Stimulated activated naive B cell treated with anti-CD40 and anti-IgM and Interleukin-4, amounts not matched to agents 10 μg/mL and 1 μg/mL and 100 μg/mL, for 72 hours (primary cell): ENCODE measurements at regions not wholly inside any gene's neighbourhood (a gene's known extent, or its start where the extent isn't known, plus 50 kb on each side); places are given as distances from the start of the nearest gene placed in this dataset.
"Not testable (repeated sequence)": the region's sequence is repeated elsewhere in the genome, so short reads cannot be mapped to it uniquely, and the experiment has no call there.

Experiments
- ATAC-seq, 2 donors: fragments of 150-1000 bp; cut with Tn5 transposase; replicated peaks; 2 replicates each; pipeline ENCODE4 v1.10.0; 2021; ENCODE audit warnings: moderate library complexity in 1 of 2
- DNase-seq: peaks from one replicate; pipeline ENCODE4 v3.0.0; 2021
- H3K27ac Mint-ChIP-seq: one replicate; pipeline ENCODE4 v1.8.0; 2022; ENCODE audit warnings: mild to moderate bottlenecking, mixed read lengths
- H3K27me3 Mint-ChIP-seq, 2 donors: one replicate each; pipeline ENCODE4 v1.8.0; 2022; ENCODE audit warnings: mixed read lengths in 2 of 2
- H3K36me3 Mint-ChIP-seq, 2 donors: one replicate each; pipeline ENCODE4 v1.8.0; 2022; ENCODE audit warnings: mixed read lengths in 2 of 2, mild to moderate bottlenecking in 1 of 2
- H3K4me1 Mint-ChIP-seq, 2 donors: one replicate each; pipeline ENCODE4 v1.8.0; 2022; ENCODE audit warnings: mixed read lengths in 2 of 2, mild to moderate bottlenecking in 1 of 2
- H3K4me3 Mint-ChIP-seq, 2 donors: one replicate each; pipeline ENCODE4 v1.8.0; 2022; ENCODE audit warnings: mild to moderate bottlenecking in 2 of 2, mixed read lengths in 2 of 2, moderate library complexity in 1 of 2
- H3K9me3 Mint-ChIP-seq, 2 donors: one replicate each; pipeline ENCODE4 v1.8.0; 2022; ENCODE audit warnings: mixed read lengths in 2 of 2, mild to moderate bottlenecking in 1 of 2

DNA sequence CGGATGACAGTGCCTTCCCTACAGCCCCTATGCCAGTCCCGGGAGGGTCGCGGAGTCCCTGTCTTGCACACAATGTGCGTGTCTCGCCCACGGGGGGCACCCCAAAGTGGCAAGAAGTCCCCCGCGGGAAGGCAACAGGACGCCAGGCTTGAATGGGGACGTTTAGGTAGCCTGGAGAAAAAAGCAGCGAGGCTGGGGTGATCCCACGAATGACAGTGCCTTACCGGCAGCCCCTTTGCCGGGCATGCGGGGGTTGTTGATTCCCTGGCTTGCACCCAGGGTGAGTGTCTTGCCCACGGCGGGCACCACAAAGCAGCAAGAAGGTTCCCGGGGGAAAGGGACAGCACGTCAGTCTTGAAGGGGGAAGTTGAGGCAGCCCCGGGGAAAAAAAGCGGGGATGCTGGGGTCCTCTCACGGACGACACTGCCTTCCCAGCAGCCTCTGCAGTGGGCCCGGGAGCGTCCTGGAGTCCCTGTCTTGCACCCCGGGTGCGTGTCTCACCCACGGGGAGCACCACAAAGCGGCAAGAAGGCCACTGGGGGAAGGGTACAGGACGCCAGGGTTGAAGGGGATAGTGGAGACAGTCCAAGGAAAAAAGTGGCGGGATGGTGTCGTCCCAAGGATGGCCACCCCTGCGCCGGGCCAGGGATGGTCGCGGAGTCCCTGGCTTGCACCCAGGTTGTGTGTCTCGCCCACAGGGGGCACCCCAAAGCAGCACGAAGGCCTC is 156.8 kb upstream of the ALG10B start:
- Mint-ChIP-seq H3K27ac (no peak overlapping the region), H3K27me3 (no peaks in the 10 kb centered on the region), H3K4me1 (no peaks in the 10 kb centered on the region), H3K36me3 (no peaks in the 10 kb centered on the region), H3K9me3 (peaks cover 5 to 18% of the 10 kb centered on the region in 2 donors), H3K4me3 (no peak overlapping the region)
- DNase-seq = no peak
- no peak for ATAC-seq

DNA sequence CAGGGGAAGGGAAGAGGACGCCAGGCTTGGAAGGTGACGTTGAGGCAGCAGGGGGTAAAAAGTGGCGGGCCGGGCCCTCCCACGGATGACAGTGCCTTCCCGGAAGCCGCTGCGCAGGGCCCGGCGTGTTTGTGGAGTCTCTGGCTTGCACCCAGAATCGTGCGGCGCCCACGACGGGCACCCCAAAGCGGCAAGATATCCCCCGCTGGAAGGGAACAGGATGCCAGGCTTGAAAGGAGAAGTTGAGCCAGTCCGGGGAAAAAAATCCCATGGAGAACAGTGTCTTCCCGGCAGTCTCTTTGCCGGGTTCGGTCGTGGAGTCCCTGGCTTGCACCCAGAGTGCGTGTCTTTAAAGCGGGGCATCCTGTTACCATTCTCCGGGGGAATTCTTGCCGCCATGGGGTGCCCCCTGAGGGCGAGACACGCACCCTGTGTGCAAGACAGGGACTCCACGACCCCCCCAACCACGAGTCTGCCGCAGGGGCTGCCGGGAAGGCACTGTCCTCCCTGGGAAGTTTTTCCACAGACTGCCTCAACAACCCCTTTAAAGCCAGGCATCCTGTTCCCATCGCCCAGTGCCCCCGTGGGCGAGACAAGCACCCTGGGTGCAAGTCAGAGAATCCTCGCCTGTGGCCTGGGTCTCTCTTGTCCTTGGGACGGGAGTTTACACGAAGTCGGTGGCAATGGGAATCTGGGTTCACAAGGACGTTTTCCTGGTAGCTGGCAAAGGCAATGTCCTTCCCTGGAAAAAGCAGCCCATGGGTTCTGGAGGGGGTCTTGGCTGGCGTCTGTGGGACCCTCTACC is 156.1 kb upstream of the ALG10B start:
- Mint-ChIP-seq H3K4me1 (no peaks in the 10 kb centered on the region), H3K9me3 (peaks cover 5 to 18% of the 10 kb centered on the region in 2 donors), H3K27me3 (no peaks in the 10 kb centered on the region), H3K4me3 (no peak overlapping the region), H3K36me3 (no peaks in the 10 kb centered on the region), H3K27ac (no peak overlapping the region)
- DNase-seq (no peak), ATAC-seq (no peak)

DNA sequence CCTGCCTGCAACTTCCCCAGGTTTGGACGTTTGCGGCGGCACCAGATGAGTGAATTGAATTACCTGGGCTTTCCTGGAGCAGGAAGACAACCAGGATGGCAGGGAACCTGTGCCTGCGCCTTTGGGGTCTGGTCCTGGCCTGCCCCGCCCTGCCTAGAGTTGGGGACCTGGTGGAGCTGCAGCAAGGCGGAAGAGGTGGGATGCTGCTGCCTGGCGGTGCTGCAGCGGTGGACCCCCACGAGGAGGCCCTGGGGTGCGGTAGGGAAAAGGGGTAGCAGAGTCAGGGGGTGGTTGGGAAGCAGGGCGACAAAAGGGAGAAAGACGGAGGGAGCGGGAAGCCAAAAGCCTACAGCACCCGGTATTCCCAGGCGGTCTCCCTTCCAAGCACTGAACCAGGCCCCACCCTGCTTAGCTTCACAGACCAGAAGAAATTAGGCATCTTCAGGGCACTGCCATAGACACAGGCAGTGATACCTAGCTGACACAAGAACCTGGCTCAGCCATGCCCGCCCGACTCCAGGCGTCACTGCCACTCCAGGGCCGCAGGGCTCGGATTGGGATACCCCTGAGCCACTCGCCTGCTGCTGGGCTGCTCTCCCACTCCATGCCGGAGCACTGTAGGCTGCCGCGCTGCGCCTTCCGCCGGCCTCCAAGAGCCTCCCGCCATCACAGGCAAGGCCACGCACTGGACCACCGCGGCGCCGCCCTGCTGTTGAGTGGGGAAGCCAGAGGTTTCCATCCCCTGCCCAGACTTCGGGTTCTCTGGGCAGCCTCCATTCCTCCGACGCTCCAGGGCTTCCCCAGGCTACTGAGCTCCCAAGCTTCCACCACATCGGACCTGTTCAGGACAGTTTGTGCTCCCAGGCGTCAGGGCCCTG is 155.2 kb upstream of the ALG10B start:
- H3K4me3 Mint-ChIP-seq = no peak overlapping the region
- H3K4me1 Mint-ChIP-seq = no peaks in the 10 kb centered on the region
- H3K27ac Mint-ChIP-seq = no peak overlapping the region
- H3K9me3 Mint-ChIP-seq = peaks cover 5 to 15% of the 10 kb centered on the region in 2 donors
- no peaks in the 10 kb centered on the region for H3K36me3 Mint-ChIP-seq
- no peaks in the 10 kb centered on the region for H3K27me3 Mint-ChIP-seq
- DNase-seq (no peak), ATAC-seq (no peak)

DNA sequence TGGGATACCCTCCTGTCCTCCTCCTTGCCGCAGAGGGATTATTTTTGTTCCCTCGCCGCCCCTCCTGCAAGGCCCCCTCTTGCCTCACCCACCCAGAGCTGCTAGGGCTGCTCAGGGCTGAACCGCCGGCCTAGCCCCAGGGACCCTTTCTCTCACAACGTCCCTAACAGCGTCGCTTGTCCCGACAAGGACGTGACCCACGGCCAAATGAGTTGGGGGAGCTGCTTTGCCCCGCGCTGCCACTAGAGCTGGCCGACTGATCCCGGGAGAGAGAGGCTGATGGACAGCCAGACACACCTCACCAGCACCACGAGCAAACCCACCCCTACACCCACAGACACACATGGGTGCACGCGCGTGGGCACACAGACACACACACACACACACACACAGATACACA is 154.6 kb upstream of the ALG10B start:
- Mint-ChIP-seq H3K27me3 (no peaks in the 10 kb centered on the region), H3K36me3 (no peaks in the 10 kb centered on the region), H3K9me3 (peaks cover 5 to 15% of the 10 kb centered on the region in 2 donors), H3K27ac (no peak overlapping the region), H3K4me1 (no peaks in the 10 kb centered on the region), H3K4me3 (no peak overlapping the region)
- DNase-seq = no peak
- ATAC-seq = no peak

DNA sequence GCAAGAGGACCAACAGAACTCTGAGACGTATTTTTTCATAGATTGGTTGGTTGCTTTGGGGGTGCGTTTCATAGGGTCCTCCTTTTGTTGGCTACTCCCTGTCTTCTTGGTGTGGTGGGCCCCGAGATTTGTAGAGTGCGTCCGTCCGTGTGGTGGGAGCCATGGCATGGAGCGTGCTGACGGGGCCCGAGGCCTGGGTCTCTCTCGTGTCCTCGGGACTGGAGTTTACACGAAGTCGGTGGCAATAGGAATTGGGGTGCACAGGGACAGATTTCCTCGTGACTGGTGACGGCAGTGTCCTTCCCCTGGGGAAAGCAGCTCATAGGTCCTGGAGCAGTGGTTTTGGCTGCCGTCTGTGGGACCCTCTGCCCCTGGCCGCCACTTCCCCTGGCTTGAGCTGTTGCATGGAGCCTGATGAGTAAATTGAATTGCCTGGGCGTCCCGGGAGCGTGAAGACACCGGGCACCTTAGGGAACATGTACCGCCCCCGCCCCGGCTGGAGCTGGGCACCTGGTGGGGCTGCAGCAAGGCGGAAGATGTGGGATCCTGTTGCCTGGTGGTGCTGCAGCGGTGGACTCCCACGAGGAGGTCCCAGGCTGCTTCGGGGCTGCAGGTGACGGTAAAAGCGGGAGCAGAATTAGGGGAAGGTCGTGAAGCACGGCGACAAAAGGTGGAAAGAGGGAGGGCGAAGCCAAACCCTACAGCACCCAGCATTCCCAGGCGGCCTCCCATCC is 153.7 kb upstream of the ALG10B start:
- no peaks in the 10 kb centered on the region for H3K27me3 Mint-ChIP-seq
- peak overlapping the region; percentile 37 for H3K27ac Mint-ChIP-seq
- no peak overlapping the region for H3K4me3 Mint-ChIP-seq
- no peaks in the 10 kb centered on the region for H3K36me3 Mint-ChIP-seq
- H3K4me1 Mint-ChIP-seq = no peaks in the 10 kb centered on the region
- ATAC-seq = no peak
- no peak for DNase-seq
- H3K9me3 Mint-ChIP-seq = peaks cover 5 to 15% of the 10 kb centered on the region in 2 donors

DNA sequence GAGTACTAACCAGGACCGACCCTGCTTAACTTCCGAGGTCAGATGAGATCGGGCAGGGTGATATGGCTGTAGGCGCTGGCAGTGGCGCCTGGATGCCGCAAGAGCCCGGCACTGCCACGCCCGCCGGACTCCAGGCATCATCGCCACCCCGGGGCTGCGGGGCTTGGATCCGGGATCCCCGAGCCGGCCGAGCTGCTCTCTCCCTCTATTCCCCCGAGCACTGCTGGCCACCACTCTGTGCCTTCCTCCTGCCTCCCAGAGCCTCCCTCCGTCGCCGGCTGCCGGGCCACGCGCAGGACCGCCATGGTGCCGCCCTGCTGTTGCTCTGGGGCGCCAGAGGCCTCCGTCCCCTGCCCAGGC is 153.2 kb upstream of the ALG10B start:
- H3K4me1 Mint-ChIP-seq = no peaks in the 10 kb centered on the region
- H3K27me3 Mint-ChIP-seq = no peaks in the 10 kb centered on the region
- H3K4me3 Mint-ChIP-seq = no peak overlapping the region
- ATAC-seq (no peak), DNase-seq (no peak)
- H3K9me3 Mint-ChIP-seq = peaks cover 5 to 15% of the 10 kb centered on the region in 2 donors
- no peak overlapping the region for H3K27ac Mint-ChIP-seq
- no peaks in the 10 kb centered on the region for H3K36me3 Mint-ChIP-seq

DNA sequence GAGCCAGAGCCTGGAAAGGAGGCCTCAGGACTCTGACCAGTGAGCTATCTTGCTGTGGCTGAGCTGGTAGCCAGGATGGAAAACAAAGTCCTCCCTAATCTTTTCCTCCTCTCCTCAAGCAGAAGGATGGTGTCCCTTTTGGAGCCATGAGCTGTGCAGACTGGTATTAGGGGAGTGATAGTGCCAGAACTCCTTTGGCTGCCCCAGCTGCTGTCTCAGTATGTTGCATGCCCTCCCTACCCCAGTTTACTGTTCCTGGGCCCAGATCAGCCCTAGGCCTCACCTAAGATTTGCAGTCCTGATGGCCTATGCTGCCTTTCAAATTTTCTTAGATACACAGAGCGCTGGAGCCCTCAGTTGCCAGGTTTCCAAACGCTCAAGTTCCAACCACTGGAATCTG is 150.3 kb upstream of the ALG10B start:
- H3K27me3 Mint-ChIP-seq = no peaks in the 10 kb centered on the region
- DNase-seq (no peak), ATAC-seq (no peak)
- no peak overlapping the region for H3K4me3 Mint-ChIP-seq
- H3K9me3 Mint-ChIP-seq = peaks cover 5 to 8% of the 10 kb centered on the region in 2 donors
- no peak overlapping the region for H3K27ac Mint-ChIP-seq
- no peaks in the 10 kb centered on the region for H3K4me1 Mint-ChIP-seq
- no peaks in the 10 kb centered on the region for H3K36me3 Mint-ChIP-seq

DNA sequence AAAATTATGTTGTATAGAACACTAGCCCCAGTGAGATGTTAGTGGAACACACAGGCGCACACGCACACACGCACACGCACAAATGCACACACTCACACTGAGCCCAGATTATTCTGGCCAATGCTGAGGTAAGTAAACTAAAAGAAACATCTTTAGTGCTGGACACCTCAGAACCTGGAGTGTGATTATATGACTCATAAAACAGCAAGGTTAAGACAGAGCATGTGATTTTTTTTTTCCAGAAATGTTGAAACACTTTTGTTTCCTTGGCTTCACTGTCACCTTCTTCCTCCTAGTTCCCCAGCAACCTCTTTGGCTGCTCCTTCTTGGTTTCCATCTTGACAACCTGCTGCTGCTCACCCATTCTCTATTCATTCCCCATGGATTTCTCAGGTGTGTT is 141.0 kb upstream of the ALG10B start:
- Mint-ChIP-seq H3K27ac (no peak overlapping the region), H3K4me3 (no peak overlapping the region), H3K36me3 (no peaks in the 10 kb centered on the region), H3K4me1 (no peaks in the 10 kb centered on the region), H3K27me3 (no peaks in the 10 kb centered on the region), H3K9me3 (peaks cover 0 to 11% of the 10 kb centered on the region in 2 donors)
- ATAC-seq (no peak), DNase-seq (no peak)

DNA sequence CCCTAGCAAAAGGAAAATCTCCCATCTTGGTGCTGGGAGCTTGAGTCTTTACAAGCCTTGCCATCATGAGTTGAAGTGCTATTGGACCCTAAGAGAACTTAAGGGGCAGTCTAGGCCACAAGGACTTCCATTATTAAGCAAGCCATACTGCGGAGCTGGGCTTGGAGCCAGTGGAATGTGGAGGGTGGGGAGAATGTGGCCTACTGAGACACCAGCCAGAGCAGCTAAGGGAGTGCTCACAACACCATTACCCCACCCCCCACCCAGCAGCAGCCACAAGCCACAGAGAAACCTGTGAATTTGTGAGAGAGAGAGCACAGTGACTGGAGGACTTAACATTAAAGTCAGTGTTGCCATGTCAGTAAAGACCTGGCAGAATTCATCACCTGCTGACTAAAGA is 133.0 kb upstream of the ALG10B start:
- H3K27ac Mint-ChIP-seq, H3K4me3 Mint-ChIP-seq, ATAC-seq, DNase-seq, H3K27me3 Mint-ChIP-seq, H3K36me3 Mint-ChIP-seq, H3K4me1 Mint-ChIP-seq: not testable (repeated sequence)
- H3K9me3 Mint-ChIP-seq = peaks cover 4 to 15% of the 10 kb centered on the region in 2 donors

DNA sequence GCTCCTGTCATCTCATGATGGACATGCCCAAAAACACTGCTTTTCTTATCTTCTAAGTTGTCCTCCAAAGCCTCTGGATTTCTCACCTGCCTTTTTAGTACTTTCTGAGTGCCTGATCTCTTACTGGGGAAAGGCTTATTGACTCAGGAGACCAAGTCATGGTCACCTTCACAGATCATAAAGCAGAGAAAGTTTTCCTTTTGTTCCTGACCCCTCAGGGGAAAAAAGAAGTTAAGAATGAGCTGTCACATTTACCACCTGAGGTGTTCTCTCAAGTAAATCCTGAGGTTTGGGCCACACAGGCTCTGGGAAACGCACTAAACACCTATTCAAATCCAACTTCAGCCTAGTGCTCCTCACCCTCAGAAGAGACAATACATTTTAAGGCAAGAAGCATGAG is 119.3 kb upstream of the ALG10B start:
- H3K4me3 Mint-ChIP-seq, H3K4me1 Mint-ChIP-seq, H3K27ac Mint-ChIP-seq, ATAC-seq, DNase-seq, H3K36me3 Mint-ChIP-seq, H3K27me3 Mint-ChIP-seq, H3K9me3 Mint-ChIP-seq: not testable (repeated sequence)

DNA sequence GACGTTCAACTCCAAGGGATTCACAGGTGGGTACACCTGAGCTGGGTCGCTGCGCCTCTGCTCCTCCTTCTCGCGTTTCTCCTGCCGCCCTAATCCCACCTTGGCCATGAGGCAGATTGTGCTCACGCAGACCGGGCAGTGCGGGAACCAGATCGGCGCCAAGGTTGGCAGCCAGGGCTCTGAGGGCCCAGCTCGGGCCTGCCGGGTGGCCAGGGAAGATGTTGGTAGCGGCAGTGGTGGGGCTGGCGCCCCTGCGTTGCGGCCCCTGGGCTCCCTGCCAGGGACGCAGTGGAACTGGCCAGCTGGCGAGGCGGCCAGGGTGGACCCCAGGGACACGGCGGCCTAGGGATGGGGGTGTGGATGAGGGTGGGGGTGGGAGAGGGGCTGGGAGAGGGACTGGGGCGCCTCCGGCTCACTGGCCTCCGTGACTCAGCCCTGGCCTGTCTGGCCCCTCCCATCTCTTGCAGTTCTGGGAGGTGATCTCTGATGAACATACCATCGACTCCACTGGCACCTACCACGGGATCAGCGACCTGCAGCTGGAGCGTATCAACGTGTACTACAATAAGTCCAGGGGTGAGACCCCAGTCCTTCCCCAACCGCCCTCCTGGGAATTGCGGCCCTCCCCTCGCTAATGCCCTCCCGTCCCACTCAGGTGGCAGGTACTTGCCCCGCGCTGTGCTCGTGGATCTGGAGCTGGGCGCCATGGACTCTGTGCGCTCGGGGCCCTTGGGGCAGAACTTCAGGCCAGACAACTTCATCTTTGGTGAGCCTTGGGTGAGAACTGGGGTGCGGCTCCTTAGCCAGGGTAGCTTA is 114.9 kb upstream of the ALG10B start:
- Mint-ChIP-seq H3K27ac (no peak overlapping the region), H3K27me3 (no peaks in the 10 kb centered on the region), H3K4me3 (no peak overlapping the region), H3K36me3 (no peaks in the 10 kb centered on the region), H3K4me1 (no peaks in the 10 kb centered on the region), H3K9me3 (peaks cover 0 to 5% of the 10 kb centered on the region in 2 donors)
- ATAC-seq (no peak), DNase-seq (no peak)

DNA sequence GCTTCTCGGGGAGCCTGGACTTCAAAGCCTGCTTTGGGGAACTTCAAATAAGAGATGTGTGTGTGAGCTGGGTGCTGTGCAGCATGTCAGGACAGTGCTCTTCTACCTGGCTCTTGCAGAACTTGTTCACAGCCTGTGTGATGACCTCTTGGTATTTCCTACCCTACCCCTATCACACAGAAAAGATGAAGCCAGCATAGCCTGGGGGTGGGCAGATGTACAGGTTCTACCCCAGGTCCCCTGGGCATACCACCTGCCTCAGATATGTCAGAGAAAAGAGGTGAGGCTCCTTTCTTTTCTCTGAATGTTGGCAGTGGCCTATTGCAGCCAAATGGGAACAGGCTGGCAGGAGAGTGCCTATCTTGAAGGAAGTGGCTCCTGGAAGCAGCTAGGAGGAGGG is 111.7 kb upstream of the ALG10B start:
- Mint-ChIP-seq H3K27ac (no peak overlapping the region), H3K27me3 (no peaks in the 10 kb centered on the region), H3K9me3 (peaks cover 5 to 6% of the 10 kb centered on the region in 2 donors), H3K36me3 (no peaks in the 10 kb centered on the region), H3K4me1 (no peaks in the 10 kb centered on the region), H3K4me3 (no peak overlapping the region)
- no peak for DNase-seq
- no peak for ATAC-seq

DNA sequence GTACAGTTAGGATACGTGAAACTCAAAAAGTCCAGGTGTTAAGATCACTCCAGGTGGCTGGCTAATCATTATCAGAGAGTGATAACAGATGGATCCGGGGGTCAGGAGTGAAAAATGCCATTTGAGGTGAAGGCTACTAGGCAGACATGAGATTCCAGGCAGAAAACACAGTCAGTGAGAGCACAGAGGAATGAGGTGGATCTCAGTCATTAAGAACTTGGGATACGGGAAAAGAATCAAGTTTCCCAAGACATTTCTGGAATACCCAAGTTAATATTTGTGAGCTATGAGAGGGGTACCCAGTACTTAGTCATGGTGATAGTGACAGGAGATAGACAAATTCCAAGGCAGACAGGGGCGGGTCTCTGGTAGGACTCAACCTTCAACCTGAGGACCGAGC is 94.6 kb upstream of the ALG10B start:
- peaks cover 5% of the 10 kb centered on the region in 2 donors for H3K9me3 Mint-ChIP-seq
- H3K36me3 Mint-ChIP-seq = no peaks in the 10 kb centered on the region
- H3K27me3 Mint-ChIP-seq = no peaks in the 10 kb centered on the region
- no peak for DNase-seq
- no peaks in the 10 kb centered on the region for H3K4me1 Mint-ChIP-seq
- no peak for ATAC-seq
- no peak overlapping the region for H3K4me3 Mint-ChIP-seq
- no peak overlapping the region for H3K27ac Mint-ChIP-seq
